HG03571 (cell line): ENCODE measurements at regions not wholly inside any gene's neighbourhood (a gene's known extent, or its start where the extent isn't known, plus 50 kb on each side); places are given as distances from the start of the nearest gene placed in this dataset.
A peak's percentile ranks its signal among the peaks of the same experiment; 100 is the strongest.
"Not testable (repeated sequence)": the region's sequence is repeated elsewhere in the genome, so short reads cannot be mapped to it uniquely, and the experiment has no call there.

Experiments used
- ATAC-seq: cut with Tn5 transposase; IDR thresholded peaks from one replicate; pipeline ENCODE4 v1.9.1; 2021; ENCODE audit not compliant: unreplicated experiment

DNA sequence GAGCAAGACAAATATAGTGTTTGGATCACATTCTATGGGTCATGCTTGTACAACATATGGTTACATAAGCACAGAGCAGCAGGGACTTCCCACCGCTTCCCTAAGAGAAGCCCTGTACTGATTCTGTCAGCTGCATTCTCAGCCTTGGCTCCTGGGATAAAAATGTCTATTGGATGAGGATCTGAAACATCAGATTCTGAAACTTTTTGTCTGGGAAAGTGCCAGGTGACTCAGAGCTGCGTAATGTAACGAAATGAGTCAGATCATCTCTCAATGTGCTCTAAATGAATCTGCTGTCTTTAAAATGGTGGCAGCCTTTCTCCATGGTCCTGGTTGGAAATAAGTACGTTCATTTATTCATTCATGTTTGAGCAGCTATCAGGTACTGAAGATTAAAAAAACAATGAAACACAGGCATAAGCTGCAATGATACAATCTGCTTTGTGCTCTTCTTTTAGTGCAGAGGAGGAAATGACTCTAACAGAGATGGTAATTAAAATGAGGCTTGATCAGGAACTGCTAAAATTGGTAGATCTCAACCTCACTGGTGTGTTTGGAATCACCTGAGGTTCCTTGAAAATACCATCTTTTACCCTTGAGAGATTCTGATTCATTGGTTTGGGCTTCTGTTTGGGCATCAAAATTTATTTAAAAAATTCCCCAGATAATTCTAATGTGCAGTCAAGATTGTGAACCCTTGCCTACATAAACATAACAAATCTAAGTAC is 99.1 kb upstream of the NAP1L1 start:
- peak; percentile 82 for ATAC-seq

DNA sequence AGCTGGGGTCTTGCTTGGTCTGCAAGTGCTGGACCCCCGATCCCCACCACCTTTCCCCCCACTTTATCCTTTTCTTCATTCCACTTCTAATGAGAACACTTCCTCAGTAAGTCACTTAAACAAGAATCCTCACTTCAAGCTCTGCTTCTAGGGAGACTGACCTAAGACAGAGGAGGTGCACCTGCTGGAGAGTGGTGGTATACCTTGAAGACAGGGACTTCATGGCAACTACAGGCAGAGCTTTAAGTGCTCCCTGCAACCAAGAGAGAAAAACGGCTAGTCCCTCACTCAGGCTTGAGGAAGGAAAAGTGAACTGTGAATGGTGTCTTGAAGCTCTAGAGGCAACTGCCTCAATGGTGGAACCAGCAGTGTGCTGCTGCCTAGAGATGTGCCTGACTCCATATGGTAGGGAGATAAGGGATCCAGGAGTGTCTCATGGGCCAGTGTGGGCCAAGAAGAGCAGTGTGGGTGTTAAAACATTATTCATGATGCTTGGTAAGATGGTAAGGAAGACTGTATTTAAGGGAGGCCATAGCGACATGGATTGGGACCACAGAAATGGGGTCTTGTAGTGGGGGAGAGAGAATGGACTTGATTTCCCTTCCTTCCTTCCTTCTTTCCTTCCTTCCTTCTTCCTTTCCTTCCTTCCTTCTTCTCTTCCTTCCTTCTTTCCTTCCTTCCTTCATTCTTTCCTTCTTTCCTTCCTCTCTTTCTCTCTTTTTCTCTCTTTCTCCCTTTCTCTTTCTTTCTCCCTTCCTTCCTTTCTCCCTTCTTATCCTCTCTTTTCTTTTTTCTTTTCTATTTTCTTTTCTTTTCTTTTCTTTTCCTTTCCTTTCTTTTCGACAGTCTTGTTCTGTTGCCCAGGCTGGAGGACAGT is 96.2 kb upstream of the NAP1L1 start:
- no peak for ATAC-seq

DNA sequence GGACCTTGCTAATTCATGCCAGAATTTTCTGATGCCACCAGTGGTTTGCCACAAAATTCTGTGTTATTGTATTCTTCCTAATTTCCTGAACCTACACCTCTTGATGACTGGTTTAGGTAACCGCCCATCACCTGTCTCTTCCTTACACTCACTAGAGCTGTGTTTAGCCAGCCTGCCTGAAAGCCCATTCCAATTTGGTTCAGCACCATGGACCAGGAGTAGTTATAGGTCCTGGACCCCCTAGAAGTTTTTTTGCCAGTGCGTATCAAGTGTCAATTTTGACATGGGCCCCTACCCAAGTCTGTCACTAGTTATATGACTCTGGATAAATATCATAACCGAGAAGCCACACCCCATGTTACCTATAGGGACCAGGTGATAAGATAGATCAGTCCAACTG is 94.0 kb upstream of the NAP1L1 start:
- no peak for ATAC-seq

DNA sequence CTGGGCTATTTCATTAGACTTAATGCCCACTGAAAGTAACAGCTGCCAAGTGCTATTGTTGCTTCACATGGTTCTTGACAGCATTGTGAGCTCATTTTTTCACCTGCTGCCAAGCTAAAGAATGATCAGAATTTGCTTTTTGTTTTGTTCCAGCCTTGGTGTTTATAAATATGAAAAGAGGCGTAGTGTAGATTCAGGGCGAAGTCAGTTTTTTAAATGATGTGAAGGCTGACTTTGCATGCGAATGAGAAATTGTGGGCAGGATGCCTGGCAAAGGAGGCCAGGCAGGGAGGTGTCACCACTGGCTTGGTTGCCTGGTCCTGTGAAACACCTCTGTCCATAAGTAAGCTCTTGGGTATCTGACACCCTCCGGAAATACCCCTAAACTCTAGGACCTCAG is 93.3 kb upstream of the NAP1L1 start:
- no peak for ATAC-seq

DNA sequence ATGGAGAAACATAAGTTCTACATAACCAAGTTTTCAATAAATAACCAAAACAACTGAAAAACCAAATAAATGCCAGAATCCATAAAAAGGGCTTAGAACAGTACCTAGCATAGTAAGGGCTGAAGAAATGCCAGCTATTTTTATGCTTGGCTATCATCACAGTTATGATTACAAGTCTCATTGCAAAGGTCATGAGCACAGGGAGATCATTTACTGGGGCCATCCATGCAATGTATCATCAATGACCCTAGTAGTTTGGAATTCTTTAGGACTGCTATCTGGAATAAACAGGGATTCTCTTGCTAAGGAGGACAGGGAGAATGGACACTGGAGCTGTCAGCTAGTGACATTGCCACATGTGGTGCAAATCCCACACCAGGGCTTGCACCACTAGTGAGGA is 92.5 kb upstream of the NAP1L1 start:
- no peak for ATAC-seq

DNA sequence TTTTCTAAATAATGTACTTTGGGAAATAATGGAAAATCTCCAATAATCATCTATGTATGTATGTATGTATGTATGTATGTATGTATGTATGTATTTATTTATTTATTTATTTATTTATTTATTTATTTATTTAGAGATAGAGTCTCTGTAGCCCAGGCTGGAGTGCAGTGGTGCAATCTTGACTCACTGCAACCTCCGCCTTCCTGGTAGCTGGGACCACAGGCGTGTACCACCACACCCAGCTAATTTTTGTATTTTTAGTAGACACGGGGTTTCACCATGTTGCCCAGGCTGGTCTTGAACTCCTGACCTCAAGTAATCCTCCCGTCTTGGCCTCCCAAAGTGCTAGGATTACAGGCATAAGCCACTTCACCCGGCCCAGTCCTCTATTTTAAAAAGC is 91.5 kb upstream of the NAP1L1 start:
- not testable (repeated sequence) for ATAC-seq

DNA sequence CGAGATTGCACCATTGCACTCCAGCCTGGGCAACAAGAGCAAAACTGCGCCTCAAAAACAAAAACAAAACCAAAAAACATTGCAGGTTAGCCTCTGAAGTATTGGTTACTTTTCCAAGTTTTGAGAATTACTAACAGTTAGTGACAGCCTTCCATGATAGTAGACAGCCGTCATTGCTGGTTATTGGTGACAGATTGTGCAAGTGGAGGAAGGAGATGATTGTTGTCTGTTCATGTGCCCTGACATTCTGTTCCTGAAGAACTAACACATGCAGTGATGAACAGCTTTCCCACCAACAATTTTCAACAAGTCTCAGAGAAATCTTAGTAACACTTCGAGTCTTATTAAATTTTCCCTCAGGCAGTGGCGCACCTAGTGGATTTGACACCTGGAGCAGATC is 89.3 kb upstream of the NAP1L1 start:
- no peak for ATAC-seq

DNA sequence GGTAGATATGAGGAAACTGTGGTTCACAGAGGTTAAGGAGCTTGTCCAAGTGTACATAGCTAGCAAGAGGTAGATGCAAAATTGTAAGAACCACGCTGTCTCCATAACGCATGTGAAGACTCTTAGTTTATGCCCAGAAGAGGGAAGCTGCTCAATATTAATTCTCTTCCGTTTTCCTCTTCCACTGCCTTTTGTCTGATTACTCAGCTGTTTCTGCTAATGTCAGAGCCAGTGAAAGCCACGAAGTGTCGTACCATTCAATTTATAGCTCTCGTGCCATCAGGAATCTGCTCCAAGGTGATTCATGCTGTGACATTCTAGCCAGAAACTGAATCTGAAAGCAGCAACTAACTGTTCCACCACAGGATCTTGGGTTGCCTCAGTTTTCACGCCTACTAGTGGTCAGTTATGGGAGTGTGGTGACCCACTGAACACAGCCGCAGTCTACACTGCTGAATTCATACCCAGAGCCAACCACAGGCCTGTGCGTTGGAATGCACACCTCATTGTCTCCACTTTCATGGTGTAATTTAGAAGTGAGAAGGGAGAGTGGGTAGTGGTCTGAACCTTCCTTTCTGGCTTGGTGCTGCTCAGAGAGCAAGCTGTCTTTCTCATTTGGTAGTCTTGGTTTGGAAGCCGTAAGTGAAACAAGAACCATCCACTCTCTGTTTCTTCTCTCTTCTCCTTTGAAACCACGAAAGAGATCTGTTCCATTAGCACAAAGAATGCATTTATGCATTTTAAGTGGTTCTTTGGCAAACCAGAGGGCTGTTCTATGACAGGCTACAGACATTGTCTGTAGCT is 74.2 kb upstream of the NAP1L1 start:
- ATAC-seq: peak; percentile 100

DNA sequence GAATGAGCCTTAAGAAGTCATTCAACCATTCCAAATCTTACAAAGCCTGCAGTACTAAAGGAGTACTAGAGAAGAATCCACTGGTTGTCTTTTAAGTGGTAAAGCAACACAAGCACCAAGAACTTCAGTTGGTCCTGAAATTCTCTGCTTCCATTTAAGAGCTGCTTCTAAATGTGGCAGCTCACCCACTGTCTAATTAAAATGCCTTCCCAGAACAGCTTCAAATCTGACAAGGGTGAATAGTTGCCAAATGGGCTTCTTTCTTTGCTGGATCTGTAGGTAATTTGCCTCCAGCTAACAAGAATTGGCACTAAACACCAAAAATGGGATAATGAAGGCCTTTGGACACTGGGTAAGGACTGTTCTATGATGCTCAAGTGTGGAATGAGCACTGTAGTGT is 72.2 kb upstream of the NAP1L1 start:
- no peak for ATAC-seq

DNA sequence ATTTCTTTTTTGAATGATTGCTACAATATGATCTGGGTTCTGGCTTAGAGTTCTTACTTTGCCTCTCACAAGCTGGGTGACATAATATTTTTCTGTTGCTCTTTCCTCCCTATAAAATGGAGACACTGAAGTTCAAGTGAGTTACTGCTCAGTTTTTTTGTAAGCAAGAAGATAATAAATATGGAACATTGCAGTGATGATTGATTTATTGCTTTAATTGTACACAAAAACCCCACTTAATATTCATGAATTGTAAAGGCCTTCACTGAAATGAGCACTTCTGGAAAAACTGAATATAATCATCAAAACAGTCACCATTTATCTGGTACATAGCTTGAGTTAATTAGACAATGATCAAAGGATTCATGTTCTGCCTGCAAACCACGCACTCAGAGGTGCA is 71.8 kb upstream of the NAP1L1 start:
- no peak for ATAC-seq

DNA sequence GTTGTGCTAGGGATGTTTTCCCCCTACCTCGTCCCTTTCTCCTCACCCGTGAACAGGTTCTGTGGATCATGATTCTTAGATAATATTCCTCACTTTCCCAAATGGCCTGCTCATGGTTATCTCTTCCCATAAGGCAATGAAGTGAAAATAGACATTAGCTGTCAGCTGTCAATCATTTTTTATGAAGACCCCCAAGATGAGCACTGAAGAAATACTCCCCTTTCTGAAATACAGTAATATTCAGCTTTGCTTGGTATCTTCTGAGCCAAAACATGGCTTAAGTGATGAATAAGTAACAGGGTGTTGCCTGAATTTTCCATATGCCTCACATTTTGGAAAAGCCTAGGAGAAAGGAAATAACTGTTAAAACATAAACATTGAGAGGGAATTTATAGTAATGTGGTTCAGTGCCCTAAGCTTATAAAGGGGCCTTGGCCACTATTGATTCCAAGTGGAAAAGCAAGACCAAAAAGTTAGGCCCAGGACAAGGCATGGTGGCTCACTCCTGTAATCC is 70.7 kb upstream of the NAP1L1 start:
- ATAC-seq: no peak

DNA sequence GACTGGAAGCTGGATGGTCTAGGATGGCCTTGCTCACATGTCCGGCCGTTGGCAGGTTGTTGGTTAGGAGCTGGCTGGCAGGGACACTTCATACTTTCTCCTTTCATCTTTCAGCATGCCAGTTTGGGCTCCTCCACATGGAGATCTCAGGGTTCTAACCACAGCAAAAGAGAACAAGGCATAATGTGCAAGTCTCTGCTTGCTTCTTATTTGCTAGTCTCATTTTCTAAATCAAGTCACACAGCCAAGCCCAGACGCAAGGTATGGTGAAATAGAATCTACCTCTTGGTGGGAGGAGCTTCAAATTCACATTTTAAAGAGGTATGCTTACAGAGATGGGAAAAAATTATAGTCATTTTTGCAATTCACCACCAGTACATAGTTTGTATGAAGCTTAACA is 69.1 kb upstream of the NAP1L1 start:
- no peak for ATAC-seq

DNA sequence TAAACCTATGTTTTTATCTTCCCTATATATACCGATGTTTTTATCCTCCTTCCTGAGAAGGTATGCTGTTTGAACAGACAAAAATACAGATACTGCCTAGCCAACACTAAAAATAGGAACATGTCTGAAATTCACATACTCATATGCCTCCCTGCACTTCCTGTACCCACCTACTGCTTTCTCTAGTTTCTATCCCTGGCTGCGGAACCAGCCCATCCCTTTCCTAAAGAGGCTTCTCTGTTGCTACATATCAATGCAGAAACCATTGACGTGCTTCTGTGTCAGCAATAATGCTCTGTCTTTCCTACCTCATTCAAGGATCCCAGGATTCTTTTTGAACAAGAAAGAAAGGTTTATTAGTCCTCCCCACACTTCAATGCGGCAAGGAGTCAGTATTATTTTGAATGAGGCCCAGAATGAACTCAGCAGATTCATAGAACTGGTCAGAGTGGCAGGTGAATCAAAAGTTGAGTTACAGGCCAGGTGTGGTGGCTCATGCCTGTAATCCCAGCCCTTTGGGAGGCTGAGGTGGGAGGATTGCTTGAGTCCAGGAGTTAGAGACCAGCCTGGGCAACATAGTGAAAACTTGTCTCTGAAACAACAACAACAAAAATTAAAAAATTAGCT is 67.8 kb upstream of the NAP1L1 start:
- ATAC-seq: peak; percentile 70

DNA sequence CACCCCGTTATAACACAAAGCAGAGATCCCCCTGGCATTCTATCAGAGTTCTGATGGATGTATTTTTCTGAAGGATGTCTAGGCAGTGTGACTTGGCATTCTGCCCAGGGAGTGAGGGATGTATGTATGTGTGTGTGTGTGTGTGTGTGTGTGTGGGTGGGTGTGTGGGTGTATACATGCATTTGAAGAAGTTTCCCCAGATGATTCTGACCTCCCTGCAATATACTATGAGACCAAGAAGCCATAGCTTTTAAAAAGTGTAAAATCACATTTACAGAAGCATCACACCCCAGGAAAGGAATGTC is 59.7 kb upstream of the NAP1L1 start:
- ATAC-seq: no peak

DNA sequence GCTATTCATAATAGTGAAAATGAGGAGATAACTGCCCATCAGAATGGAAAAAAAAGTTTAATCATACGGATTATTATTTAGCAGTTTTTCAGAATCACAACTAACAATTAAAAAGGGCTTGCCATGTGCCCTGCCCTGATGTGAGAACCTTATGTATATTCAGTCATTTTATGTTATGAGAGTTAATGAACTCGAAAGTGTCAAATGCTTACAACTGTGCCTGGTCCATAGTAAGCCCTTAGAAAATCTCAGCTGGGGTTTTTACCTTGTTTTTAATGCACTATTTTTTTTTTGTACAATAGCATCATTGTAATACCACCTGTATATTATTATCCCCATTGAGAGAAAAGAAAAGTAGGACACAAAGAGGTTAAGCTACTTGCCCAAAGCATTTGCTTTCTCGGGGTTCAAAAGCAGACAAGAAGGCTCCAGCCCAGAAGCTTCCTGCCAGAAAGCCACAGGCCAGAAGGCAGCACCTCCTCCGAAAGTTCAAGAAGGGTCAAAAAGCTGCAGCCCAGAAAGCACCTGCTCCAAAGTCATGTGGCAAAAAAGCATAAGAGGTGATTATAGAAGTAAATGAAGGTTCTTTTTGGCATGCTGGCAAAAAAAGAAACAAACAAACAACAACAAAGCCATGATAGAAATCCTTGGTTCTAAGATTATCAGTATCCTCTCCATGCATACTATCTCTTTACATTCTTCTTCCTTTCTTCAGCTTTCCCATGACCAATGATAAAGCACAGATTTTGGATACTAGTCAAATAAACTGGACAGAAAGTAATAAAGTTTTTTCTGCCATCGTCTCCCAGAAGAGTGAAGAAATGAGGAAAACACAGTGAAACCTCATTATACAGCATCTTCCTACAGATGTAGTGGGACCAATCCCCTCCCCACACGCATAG is 59.1 kb upstream of the NAP1L1 start:
- peak; percentile 92 for ATAC-seq

DNA sequence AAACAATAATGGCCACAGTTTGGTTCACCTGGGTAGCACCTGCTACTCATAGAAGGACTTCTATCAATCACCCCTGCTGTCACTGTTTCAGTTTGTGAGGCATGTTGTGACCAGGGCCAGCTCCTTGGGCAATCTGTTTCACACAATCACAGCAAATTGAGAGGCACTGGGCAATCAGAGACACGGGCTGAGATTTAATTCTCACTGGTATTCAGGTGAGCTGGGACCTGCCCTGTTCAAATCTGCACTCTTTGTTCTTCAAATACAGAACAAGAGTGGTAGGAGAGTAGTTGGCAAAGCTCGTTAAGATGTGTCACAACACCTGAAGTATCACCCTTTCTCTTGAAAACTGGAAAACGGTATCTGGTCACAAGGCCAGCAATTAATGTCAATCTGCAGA is 57.8 kb upstream of the NAP1L1 start:
- no peak for ATAC-seq

DNA sequence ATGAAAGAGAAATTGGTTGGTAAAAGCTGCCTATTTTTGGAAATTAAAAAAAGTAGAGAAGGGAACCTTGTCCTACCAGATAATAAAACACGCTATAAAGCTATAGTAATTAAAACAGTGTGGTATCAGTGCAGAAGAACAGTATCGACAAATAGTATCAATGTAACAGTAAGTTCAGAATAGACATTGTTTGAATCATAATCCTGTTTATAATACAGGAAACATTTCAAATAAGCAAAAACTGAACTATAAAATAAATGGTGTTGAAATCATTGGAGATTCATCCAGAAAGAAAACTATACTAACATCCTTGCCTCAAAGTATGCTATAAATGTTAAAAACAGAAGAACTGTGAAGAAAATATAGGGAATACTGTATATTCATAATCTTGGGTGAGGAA is 54.2 kb upstream of the NAP1L1 start:
- no peak for ATAC-seq

DNA sequence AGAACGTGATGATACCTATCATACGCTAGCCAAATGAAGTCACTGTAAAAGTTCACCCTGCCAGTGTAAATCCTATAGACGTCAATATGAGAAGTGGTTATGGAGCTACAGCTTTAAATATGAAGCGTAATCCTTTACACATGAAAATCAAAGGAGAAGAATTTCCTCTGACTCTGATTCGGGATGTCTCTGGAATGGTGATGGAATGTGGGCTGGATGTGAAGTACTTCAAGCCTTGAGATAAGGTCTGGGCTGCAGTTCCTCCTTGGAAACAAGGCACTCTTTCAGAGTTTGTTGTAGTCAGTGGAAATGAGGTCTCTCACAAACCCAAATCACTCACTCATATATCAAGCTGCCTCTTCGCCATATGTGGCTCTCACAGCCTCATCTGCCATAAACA is 53.1 kb upstream of the NAP1L1 start:
- ATAC-seq: no peak

DNA sequence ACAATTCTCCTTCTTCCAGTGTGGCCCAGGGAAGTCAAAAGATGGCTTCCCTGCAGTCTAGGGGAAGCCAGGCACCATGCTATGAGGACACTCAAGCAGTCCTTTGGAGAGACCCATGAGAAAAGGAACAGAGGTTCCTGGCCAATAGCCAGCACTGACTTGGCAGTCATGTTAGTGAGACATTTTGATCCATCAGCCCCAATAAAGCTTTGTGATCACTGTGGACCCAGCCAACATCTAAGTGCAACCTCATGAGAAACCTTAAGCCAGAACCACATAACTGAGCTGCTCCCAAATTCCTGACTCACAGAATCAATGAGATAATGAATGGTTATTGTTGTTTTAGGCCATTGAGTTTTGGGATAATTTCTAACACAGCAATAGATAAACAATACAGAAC is 51.0 kb upstream of the NAP1L1 start:
- no peak for ATAC-seq
